Mesenchymal stem cell (in vitro differentiated cells and primary cell): ENCODE measurements at regions not wholly inside any gene's neighbourhood (a gene's known extent, or its start where the extent isn't known, plus 50 kb on each side); places are given as distances from the start of the nearest gene placed in this dataset.

ENCODE experiments used
- DNase-seq: peaks from one replicate; pipeline ENCODE4 v3.0.0-alpha.2; 2013
- H2AFZ ChIP-seq: one replicate; pipeline ENCODE4 v1.6.1; 2013; ENCODE audit warnings: low read depth, mild to moderate bottlenecking, control low read depth, inconsistent platforms, low read length, moderate library complexity
- H2AK5ac ChIP-seq: 2 replicates; pipeline ENCODE4 v1.6.1; 2013; ENCODE audit warnings: low read length, moderate library complexity, mild to moderate bottlenecking, inconsistent platforms; ENCODE audit not compliant: severe bottlenecking
- H2BK120ac ChIP-seq: one replicate; pipeline ENCODE4 v1.6.1; 2013; ENCODE audit warnings: low read depth, mild to moderate bottlenecking, inconsistent platforms, low read length, moderate library complexity
- H2BK12ac ChIP-seq, 2 experiments: one replicate each; pipeline ENCODE4 v1.6.1; 2013; ENCODE audit warnings: inconsistent platforms in 2 of 2, low read length in 2 of 2, mild to moderate bottlenecking in 2 of 2, moderate library complexity in 2 of 2, control low read depth in 1 of 2
- H2BK15ac ChIP-seq: one replicate; pipeline ENCODE4 v1.6.1; 2013; ENCODE audit warnings: mild to moderate bottlenecking, low read depth, inconsistent platforms; ENCODE audit not compliant: poor library complexity, severe bottlenecking
- H2BK5ac ChIP-seq: 2 replicates; pipeline ENCODE4 v1.6.1; 2013; ENCODE audit warnings: low read depth, mild to moderate bottlenecking, low read length, control low read depth, inconsistent platforms; ENCODE audit not compliant: poor library complexity, severe bottlenecking
- H3K14ac ChIP-seq, 2 experiments: one replicate each; pipeline ENCODE4 v1.6.1; 2013; ENCODE audit warnings: inconsistent platforms in 2 of 2, low read length in 2 of 2, control low read depth in 1 of 2, mild to moderate bottlenecking in 1 of 2, moderate library complexity in 1 of 2
- H3K18ac ChIP-seq, 2 experiments: one replicate each; pipeline ENCODE4 v1.6.1; 2013; ENCODE audit warnings: inconsistent platforms in 2 of 2, low read length in 2 of 2, control low read depth in 1 of 2, low read depth in 1 of 2, mild to moderate bottlenecking in 1 of 2
- H3K23ac ChIP-seq, 2 experiments: one replicate each; pipeline ENCODE4 v1.6.1; 2013; ENCODE audit warnings: inconsistent platforms in 2 of 2, low read length in 2 of 2, mild to moderate bottlenecking in 2 of 2, moderate library complexity in 2 of 2, control low read depth in 1 of 2
- H3K27ac ChIP-seq: 2 replicates; pipeline ENCODE4 v1.5.1; 2013; ENCODE audit warnings: mild to moderate bottlenecking, moderate library complexity, low read length, control low read depth, inconsistent platforms; ENCODE audit not compliant: poor library complexity, severe bottlenecking
- H3K27me3 ChIP-seq, 2 experiments: 2 replicates each; pipeline versions ENCODE4 v1.6.1 to v1.7.0; 2013; ENCODE audit warnings: low read length in 2 of 2, mild to moderate bottlenecking in 2 of 2, moderate library complexity in 2 of 2, control low read depth in 1 of 2, inconsistent platforms in 1 of 2; ENCODE audit not compliant: control insufficient read depth in 1 of 2, insufficient read depth in 1 of 2
- H3K36me3 ChIP-seq, 2 experiments: 2 replicates each; pipeline versions ENCODE4 v1.6.1 to v1.7.0; 2013; ENCODE audit warnings: low read length in 2 of 2, control low read depth in 1 of 2, inconsistent platforms in 1 of 2, low read depth in 1 of 2, mild to moderate bottlenecking in 1 of 2; ENCODE audit not compliant: insufficient read depth in 2 of 2, control insufficient read depth in 1 of 2
- H3K4ac ChIP-seq, 2 experiments: one replicate each; pipeline ENCODE4 v1.6.1; 2013; ENCODE audit warnings: inconsistent platforms in 2 of 2, low read length in 2 of 2, mild to moderate bottlenecking in 2 of 2, moderate library complexity in 2 of 2, control low read depth in 1 of 2, low read depth in 1 of 2
- H3K4me1 ChIP-seq: 2 replicates; pipeline ENCODE4 v1.6.1; 2013; ENCODE audit warnings: low read depth, low read length, control low read depth; ENCODE audit not compliant: control insufficient read depth, insufficient read depth
- H3K4me2 ChIP-seq: 2 replicates; pipeline ENCODE4 v1.6.1; 2013; ENCODE audit warnings: low read length, mild to moderate bottlenecking, inconsistent platforms; ENCODE audit not compliant: poor library complexity, severe bottlenecking
- H3K4me3 ChIP-seq, 2 experiments: 2 replicates each; pipeline versions ENCODE4 v1.5.1 to v1.7.0; 2013; ENCODE audit warnings: low read length in 2 of 2, mild to moderate bottlenecking in 2 of 2, control low read depth in 1 of 2, low read depth in 1 of 2; ENCODE audit not compliant: insufficient read depth in 1 of 2
- H3K79me1 ChIP-seq: replicated peaks from 2 replicates; pipeline ENCODE4 v1.6.1; 2013; ENCODE audit warnings: mild to moderate bottlenecking, control low read depth, low read length, inconsistent platforms; ENCODE audit not compliant: poor library complexity, severe bottlenecking
- H3K9ac ChIP-seq: 2 replicates; pipeline ENCODE4 v1.7.0; 2013; ENCODE audit warnings: mild to moderate bottlenecking, low read length, moderate library complexity
- H3K9me3 ChIP-seq: 2 replicates; pipeline ENCODE4 v1.7.0; 2013; ENCODE audit warnings: mild to moderate bottlenecking, low read length; ENCODE audit not compliant: control insufficient read depth
- H4K8ac ChIP-seq: one replicate; pipeline ENCODE4 v1.6.1; 2013; ENCODE audit warnings: inconsistent platforms, mild to moderate bottlenecking, low read length, moderate library complexity
- H4K91ac ChIP-seq: one replicate; pipeline ENCODE4 v1.6.1; 2013; ENCODE audit warnings: mild to moderate bottlenecking, low read length, inconsistent platforms
- WGBS: methylation state at CpG from one replicate; pipeline ENCODE4 v1.1.7; 2013; ENCODE audit warnings: mixed read lengths; 5-methylcytosine and 5-hydroxymethylcytosine counted together

- Histone ChIP-seq H4K8ac (no peak overlapping the region), H3K9me3 (peaks cover 19% of the 10 kb centered on the region), H2AFZ (no peak overlapping the region), H2BK5ac (no peak overlapping the region), H4K91ac (no peak overlapping the region), H3K14ac (no peak overlapping the region), H3K18ac (no peak overlapping the region), H2BK15ac (no peak overlapping the region), H3K79me1 (no peaks in the 10 kb centered on the region), H3K27ac (no peak overlapping the region), H2BK120ac (no peak overlapping the region), H3K4me1 (no peaks in the 10 kb centered on the region), H2BK12ac (no peak overlapping the region), H3K36me3 (no peaks in the 10 kb centered on the region), H3K9ac (no peak overlapping the region), H2AK5ac (no peak overlapping the region), H3K4me2 (no peak overlapping the region), H3K23ac (no peak overlapping the region), H3K4me3 (no peak overlapping the region), H3K27me3 (no peaks in the 10 kb centered on the region), H3K4ac (no peak overlapping the region)
- 60% methylated on average over 3 of the region's 3 CpGs for WGBS
- no peak for DNase-seq
Observed at GRCh38 chr16:52634104-52634503, 87.2 kb upstream of the TOX3 start.

GRCh38 chr16:52633230-52633629 is 86.3 kb upstream of the TOX3 start:
- Histone ChIP-seq H4K91ac (no peak overlapping the region), H3K9me3 (peaks cover 19% of the 10 kb centered on the region), H4K8ac (no peak overlapping the region), H3K4me3 (no peak overlapping the region), H3K36me3 (no peaks in the 10 kb centered on the region), H2BK5ac (no peak overlapping the region), H2AFZ (no peak overlapping the region), H2AK5ac (no peak overlapping the region), H3K79me1 (no peaks in the 10 kb centered on the region), H2BK15ac (no peak overlapping the region), H3K27ac (no peak overlapping the region), H3K18ac (no peak overlapping the region), H3K4me1 (no peaks in the 10 kb centered on the region), H2BK12ac (no peak overlapping the region), H2BK120ac (no peak overlapping the region), H3K14ac (no peak overlapping the region), H3K9ac (no peak overlapping the region), H3K27me3 (no peaks in the 10 kb centered on the region), H3K23ac (no peak overlapping the region), H3K4me2 (no peak overlapping the region), H3K4ac (no peak overlapping the region)
- WGBS, result 76% methylated on average over 5 of the region's 6 CpGs
- DNase-seq, result no peak

- no peak overlapping the region for H3K23ac ChIP-seq
- no peak overlapping the region for H3K14ac ChIP-seq
- no peak overlapping the region for H3K27ac ChIP-seq
- no peak overlapping the region for H2BK15ac ChIP-seq
- H2AFZ ChIP-seq, result no peak overlapping the region
- no peak overlapping the region for H4K91ac ChIP-seq
- H3K4ac ChIP-seq, result no peak overlapping the region
- no peak overlapping the region for H3K4me3 ChIP-seq
- no peak overlapping the region for H2AK5ac ChIP-seq
- H3K79me1 ChIP-seq, result no peaks in the 10 kb centered on the region
- peaks cover 26% of the 10 kb centered on the region for H3K9me3 ChIP-seq
- H3K36me3 ChIP-seq, result no peaks in the 10 kb centered on the region
- 86% methylated on average over 1 of the region's 2 CpGs for WGBS
- H3K27me3 ChIP-seq, result no peaks in the 10 kb centered on the region
- H3K4me2 ChIP-seq, result no peak overlapping the region
- no peak overlapping the region for H2BK5ac ChIP-seq
- no peaks in the 10 kb centered on the region for H3K4me1 ChIP-seq
- no peak overlapping the region for H2BK120ac ChIP-seq
- DNase-seq, result no peak
- H3K18ac ChIP-seq, result no peak overlapping the region
- H3K9ac ChIP-seq, result no peak overlapping the region
- H2BK12ac ChIP-seq, result no peak overlapping the region
- H4K8ac ChIP-seq, result no peak overlapping the region
Observed at GRCh38 chr16:52631711-52632110, 84.8 kb upstream of the TOX3 start.

- H3K36me3 ChIP-seq, result no peaks in the 10 kb centered on the region
- no peak overlapping the region for H3K27ac ChIP-seq
- no peaks in the 10 kb centered on the region for H3K79me1 ChIP-seq
Observed at GRCh38 chr16:52630711-52631110, 83.8 kb upstream of the TOX3 start.

More at GRCh38 chr16:52630711-52631110, 83.8 kb upstream of the TOX3 start:
- no peak overlapping the region for H4K91ac ChIP-seq
- no peak overlapping the region for H2BK120ac ChIP-seq
- no peak overlapping the region for H2BK5ac ChIP-seq
- H3K18ac ChIP-seq, result no peak overlapping the region
- peaks cover 20% of the 10 kb centered on the region for H3K9me3 ChIP-seq
- H4K8ac ChIP-seq, result no peak overlapping the region
- H2BK12ac ChIP-seq, result no peak overlapping the region
- H3K4me2 ChIP-seq, result no peak overlapping the region
- WGBS, result 71% methylated on average over 1 of the region's 2 CpGs
- no peak overlapping the region for H3K4ac ChIP-seq
- H3K9ac ChIP-seq, result no peak overlapping the region
- no peak overlapping the region for H2BK15ac ChIP-seq
- no peak overlapping the region for H2AFZ ChIP-seq
- H2AK5ac ChIP-seq, result no peak overlapping the region
- no peak overlapping the region for H3K14ac ChIP-seq
- H3K4me1 ChIP-seq, result no peaks in the 10 kb centered on the region
- no peak overlapping the region for H3K23ac ChIP-seq
- H3K27me3 ChIP-seq, result no peaks in the 10 kb centered on the region
- H3K4me3 ChIP-seq, result no peak overlapping the region
- no peak for DNase-seq
